SJCRH30 (cell line): ENCODE measurements at regions not wholly inside any gene's neighbourhood (a gene's known extent, or its start where the extent isn't known, plus 50 kb on each side); places are given as distances from the start of the nearest gene placed in this dataset.
A peak's percentile ranks its signal among the peaks of the same experiment; 100 is the strongest.
"Not testable (repeated sequence)": the region's sequence is repeated elsewhere in the genome, so short reads cannot be mapped to it uniquely, and the experiment has no call there.

ENCODE experiments used
- DNase-seq, 2 experiments: peaks; one replicate each; pipeline ENCODE4 v3.0.0-alpha.2; 2015 to 2020
- H3K27ac ChIP-seq: fragments of 250-450 bp; sonication (Bioruptor Pico); 2 replicates; pipeline ENCODE4 v1.5.1; 2020; ENCODE audit warnings: mild to moderate bottlenecking, moderate library complexity
- H3K27me3 ChIP-seq: fragments of 250-450 bp; sonication (Bioruptor Pico); 2 replicates; pipeline ENCODE4 v1.5.1; 2020; ENCODE audit warnings: mild to moderate bottlenecking, moderate library complexity
- H3K36me3 ChIP-seq: fragments of 250-450 bp; sonication (Bioruptor Pico); 2 replicates; pipeline ENCODE4 v1.5.1; 2020; ENCODE audit warnings: mild to moderate bottlenecking, moderate library complexity
- H3K4me1 ChIP-seq: fragments of 250-450 bp; sonication (Bioruptor Pico); 2 replicates; pipeline ENCODE4 v1.5.1; 2020; ENCODE audit warnings: mild to moderate bottlenecking, moderate library complexity
- H3K4me3 ChIP-seq: fragments of 250-450 bp; sonication (Bioruptor Pico); 2 replicates; pipeline ENCODE4 v1.5.1; 2020; ENCODE audit warnings: mild to moderate bottlenecking, moderate library complexity
- H3K9me3 ChIP-seq: fragments of 250-450 bp; sonication (Bioruptor Pico); replicated peaks from 2 replicates; pipeline ENCODE4 v1.5.1; 2020; ENCODE audit warnings: mild to moderate bottlenecking, moderate library complexity

DNA sequence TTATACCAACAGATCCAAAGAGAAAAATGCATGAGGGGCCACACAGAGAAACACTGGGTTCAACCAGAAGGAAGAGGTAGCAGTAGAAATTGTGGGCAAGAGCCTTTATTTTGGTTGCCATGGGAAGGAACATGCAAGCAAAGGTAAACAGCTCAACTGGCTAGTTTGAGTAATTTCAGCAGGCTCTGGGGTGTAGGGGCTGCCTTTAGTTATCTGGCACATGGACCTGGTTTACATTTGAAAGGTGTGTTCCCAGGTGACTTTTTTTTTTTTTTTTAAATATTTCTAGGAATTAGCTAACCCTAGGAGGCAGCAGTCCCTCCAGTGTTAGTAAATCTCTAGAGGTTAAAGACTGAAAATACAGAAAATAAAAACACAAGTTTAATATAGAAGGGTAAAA lies 481.9 kb downstream of the ACTRT1 start:
- Histone ChIP-seq H3K4me3 (no peak overlapping the region), H3K9me3 (no peaks in the 10 kb centered on the region)

DNA sequence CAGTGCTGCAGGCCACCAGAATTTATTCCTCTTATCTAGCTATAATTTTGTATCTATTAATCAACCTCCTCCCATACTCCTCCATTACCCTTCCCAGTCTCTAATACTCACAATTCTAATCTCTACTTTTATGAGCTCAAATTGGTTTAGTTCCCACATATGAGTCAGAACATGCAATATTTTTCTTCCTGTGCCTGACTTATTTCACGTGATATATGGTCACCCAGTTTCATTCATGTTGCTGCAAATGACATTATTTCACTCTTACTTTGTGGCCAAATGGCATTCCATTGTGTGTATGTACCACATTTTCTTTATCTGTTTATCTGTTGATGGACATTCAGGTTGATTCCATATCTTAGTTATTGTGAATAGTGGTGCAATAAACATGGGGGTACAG lies 483.5 kb downstream of the ACTRT1 start:
- Histone ChIP-seq H3K9me3 (no peaks in the 10 kb centered on the region), H3K27me3 (no peaks in the 10 kb centered on the region), H3K27ac (no peak overlapping the region), H3K4me3 (no peak overlapping the region), H3K36me3 (no peaks in the 10 kb centered on the region), H3K4me1 (no peaks in the 10 kb centered on the region)
- no peak for DNase-seq

More for the DNA sequence above, 481.9 kb downstream of the ACTRT1 start:
- H3K36me3 ChIP-seq: no peaks in the 10 kb centered on the region
- DNase-seq: no peak
- H3K4me1 ChIP-seq: no peaks in the 10 kb centered on the region
- no peaks in the 10 kb centered on the region for H3K27me3 ChIP-seq
- no peak overlapping the region for H3K27ac ChIP-seq

GRCh38 chrX:127558811-127559210 lies 493.4 kb downstream of the ACTRT1 start:
- Histone ChIP-seq H3K27me3 (no peaks in the 10 kb centered on the region), H3K27ac (no peak overlapping the region), H3K36me3 (no peaks in the 10 kb centered on the region), H3K9me3 (no peaks in the 10 kb centered on the region), H3K4me1 (no peaks in the 10 kb centered on the region), H3K4me3 (no peak overlapping the region)
- DNase-seq: no peak

DNA sequence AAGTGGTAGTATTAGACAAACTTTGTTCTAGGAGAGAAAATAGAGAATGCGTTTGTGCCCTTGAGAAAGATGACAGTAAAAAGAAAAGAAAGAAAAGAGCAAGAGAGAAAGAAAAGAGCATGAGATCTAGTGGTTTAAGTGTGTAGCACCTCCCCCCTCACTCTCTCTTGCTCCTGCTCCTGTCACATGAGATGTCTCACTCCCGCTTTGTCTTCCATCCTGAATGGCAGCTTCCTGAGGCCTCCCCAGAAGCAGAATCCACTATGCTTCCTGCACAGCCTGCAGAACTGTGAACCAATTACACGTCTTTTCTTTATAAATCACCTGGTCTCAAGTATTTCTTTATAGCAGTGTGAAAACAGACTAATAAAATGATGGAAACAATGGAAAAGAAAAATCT lies 499.6 kb downstream of the ACTRT1 start:
- Histone ChIP-seq H3K4me1 (no peaks in the 10 kb centered on the region), H3K4me3 (no peak overlapping the region), H3K9me3 (no peaks in the 10 kb centered on the region), H3K27me3 (no peaks in the 10 kb centered on the region), H3K36me3 (no peaks in the 10 kb centered on the region), H3K27ac (no peak overlapping the region)
- DNase-seq: no peak

- no peak overlapping the region for H3K4me3 ChIP-seq
- no peaks in the 10 kb centered on the region for H3K27me3 ChIP-seq
- no peaks in the 10 kb centered on the region for H3K36me3 ChIP-seq
- H3K27ac ChIP-seq: no peak overlapping the region
- no peaks in the 10 kb centered on the region for H3K4me1 ChIP-seq
- peak; percentile 27 to 52 for DNase-seq
- H3K9me3 ChIP-seq: no peaks in the 10 kb centered on the region
Observed at GRCh38 chrX:127519323-127519722, 532.9 kb downstream of the ACTRT1 start.

DNA sequence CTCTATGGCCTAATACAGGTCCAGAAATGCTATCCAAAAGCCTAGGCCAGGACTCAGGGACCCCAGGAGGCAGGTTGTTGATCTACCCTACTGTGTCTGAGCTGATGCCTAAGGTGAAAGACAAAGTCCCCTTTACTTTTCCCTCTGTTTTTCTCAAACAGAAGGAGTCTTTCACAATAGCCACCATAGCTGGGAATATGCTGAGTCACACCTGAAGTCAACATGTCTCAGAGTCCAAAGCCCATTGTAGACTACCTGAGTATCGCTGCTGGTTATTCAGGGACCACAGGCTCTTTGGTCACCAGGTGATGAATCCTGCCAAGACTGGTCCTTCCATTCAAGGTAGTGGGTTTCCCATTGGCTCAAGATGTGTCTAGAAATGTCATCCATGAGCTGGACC lies 562.2 kb downstream of the ACTRT1 start:
- Histone ChIP-seq H3K27ac (no peak overlapping the region), H3K27me3 (no peaks in the 10 kb centered on the region), H3K4me3 (no peak overlapping the region), H3K4me1 (no peaks in the 10 kb centered on the region), H3K36me3 (no peaks in the 10 kb centered on the region), H3K9me3 (no peaks in the 10 kb centered on the region)
- no peak for DNase-seq

DNA sequence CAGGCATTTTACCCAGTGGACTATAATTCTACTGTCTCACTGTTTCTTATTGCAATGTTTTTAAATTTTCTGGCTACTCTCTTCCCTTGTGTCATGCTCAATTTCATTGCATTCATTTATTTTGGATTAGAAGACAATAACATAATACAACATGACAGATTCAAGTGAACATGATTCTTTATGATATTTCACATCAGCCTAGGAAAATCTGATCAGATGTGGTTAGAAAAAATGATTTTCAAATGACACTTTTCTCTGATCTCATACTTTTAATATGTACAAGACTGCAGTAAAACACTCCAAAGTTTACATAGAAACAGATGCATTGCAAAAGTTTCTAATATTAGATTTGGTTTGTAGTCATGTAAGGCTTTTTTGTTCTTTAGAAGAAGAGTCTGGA lies 586.0 kb downstream of the ACTRT1 start:
- H3K4me3 ChIP-seq: no peak overlapping the region
- no peaks in the 10 kb centered on the region for H3K27me3 ChIP-seq
- no peaks in the 10 kb centered on the region for H3K9me3 ChIP-seq
- H3K27ac ChIP-seq: no peak overlapping the region
- H3K36me3 ChIP-seq: no peaks in the 10 kb centered on the region
- no peak for DNase-seq
- H3K4me1 ChIP-seq: no peaks in the 10 kb centered on the region

DNA sequence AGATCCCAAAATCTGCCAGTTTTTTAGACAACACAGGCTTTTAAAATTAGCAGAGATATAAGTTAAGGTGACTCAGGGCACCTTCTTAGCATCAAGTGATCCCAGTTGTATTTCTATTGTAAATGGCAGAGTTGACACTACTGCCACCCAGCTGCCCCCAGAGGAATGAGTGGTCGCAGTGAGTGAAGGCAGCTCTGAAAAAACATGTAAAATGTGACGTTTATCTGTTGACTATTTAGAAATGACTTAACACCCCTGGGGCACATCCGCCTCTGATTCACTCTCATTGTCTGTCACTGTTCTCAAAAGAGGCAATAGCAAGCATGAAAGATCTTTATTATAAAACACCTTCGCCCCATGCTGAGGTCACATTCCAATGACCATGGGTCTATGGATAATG lies 592.4 kb downstream of the ACTRT1 start:
- peak in 1 of 2 experiments; percentile 4 for DNase-seq
- no peak overlapping the region for H3K27ac ChIP-seq
- no peaks in the 10 kb centered on the region for H3K4me1 ChIP-seq
- no peaks in the 10 kb centered on the region for H3K27me3 ChIP-seq
- no peaks in the 10 kb centered on the region for H3K36me3 ChIP-seq
- no peak overlapping the region for H3K4me3 ChIP-seq
- no peaks in the 10 kb centered on the region for H3K9me3 ChIP-seq

DNA sequence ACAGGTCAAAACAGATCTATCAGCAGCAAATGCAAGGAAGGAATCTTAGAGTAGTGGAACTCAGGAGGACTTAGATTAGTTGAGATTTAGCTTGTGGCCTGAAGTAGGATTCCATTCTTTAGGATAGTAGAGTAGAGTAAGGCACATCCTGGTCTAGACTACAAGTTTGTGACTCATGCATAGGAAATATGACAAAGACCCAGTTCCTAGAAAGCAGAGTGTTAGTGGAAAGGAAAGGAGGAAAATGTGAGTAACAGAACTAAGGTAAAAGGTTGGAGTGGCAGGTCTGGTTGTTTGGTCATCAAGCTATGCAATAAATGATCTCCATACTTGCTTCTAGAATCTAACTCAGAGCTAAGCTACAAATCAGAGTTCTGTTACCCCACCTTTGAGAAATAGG lies 595.0 kb downstream of the ACTRT1 start:
- DNase-seq: no peak
- no peaks in the 10 kb centered on the region for H3K4me1 ChIP-seq
- H3K9me3 ChIP-seq: no peaks in the 10 kb centered on the region
- no peaks in the 10 kb centered on the region for H3K36me3 ChIP-seq
- no peak overlapping the region for H3K4me3 ChIP-seq
- no peaks in the 10 kb centered on the region for H3K27me3 ChIP-seq
- H3K27ac ChIP-seq: no peak overlapping the region

DNA sequence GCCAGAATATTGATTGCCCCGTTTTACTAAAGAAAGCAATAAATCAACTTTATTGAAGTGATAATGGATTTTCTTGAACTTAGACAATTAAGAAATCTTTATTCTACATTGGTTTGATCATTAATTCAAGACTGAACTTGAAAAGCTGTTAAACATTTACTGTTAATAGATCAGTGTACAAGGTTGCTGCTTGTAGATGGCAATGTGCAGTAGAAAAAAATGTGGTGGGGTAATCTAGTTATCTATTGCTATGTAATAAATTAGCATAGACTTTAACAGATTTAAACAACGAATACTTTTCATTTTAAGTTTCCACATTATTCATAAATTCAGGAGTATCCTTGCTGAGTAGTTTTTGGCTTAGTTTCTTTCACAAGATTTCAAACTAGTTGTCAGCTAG lies 612.5 kb downstream of the ACTRT1 start:
- Histone ChIP-seq H3K27me3 (no peaks in the 10 kb centered on the region), H3K27ac (no peak overlapping the region), H3K4me1 (no peaks in the 10 kb centered on the region), H3K36me3 (no peaks in the 10 kb centered on the region), H3K4me3 (no peak overlapping the region), H3K9me3 (no peaks in the 10 kb centered on the region)
- DNase-seq: no peak

DNA sequence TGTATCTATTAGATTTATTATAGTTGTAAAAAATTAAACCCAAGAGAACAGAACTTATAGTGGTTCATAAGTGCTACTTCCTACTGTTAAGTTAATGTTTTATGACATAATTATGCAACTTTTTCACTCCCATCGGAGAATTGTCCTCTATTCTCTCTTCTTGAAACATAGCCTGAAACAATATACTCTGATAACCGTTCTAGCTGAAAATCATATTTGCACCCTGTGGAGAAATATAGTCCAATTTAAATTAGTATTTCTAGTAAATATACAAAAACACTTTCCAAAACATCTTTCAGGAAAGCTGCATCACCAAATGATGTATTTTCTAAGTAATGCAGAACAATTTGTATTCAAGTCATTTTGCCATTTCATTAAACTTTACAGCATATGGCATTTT lies 586.4 kb downstream of the PRR32 start:
- Histone ChIP-seq H3K4me3 (no peak overlapping the region), H3K4me1 (no peaks in the 10 kb centered on the region), H3K27me3 (no peaks in the 10 kb centered on the region), H3K27ac (no peak overlapping the region), H3K36me3 (no peaks in the 10 kb centered on the region), H3K9me3 (no peaks in the 10 kb centered on the region)
- no peak for DNase-seq

GRCh38 chrX:127404161-127404560 lies 584.6 kb downstream of the PRR32 start:
- Histone ChIP-seq H3K4me1 (no peaks in the 10 kb centered on the region), H3K36me3 (no peaks in the 10 kb centered on the region), H3K4me3 (no peak overlapping the region), H3K27me3 (no peaks in the 10 kb centered on the region), H3K27ac (no peak overlapping the region), H3K9me3 (no peaks in the 10 kb centered on the region)
- DNase-seq: no peak

GRCh38 chrX:127400231-127400630 lies 580.7 kb downstream of the PRR32 start:
- H3K4me1 ChIP-seq, DNase-seq, H3K4me3 ChIP-seq, H3K36me3 ChIP-seq, H3K9me3 ChIP-seq, H3K27me3 ChIP-seq, H3K27ac ChIP-seq: not testable (repeated sequence)

GRCh38 chrX:127390316-127390715 lies 570.8 kb downstream of the PRR32 start:
- no peak for DNase-seq
- no peak overlapping the region for H3K4me3 ChIP-seq

DNA sequence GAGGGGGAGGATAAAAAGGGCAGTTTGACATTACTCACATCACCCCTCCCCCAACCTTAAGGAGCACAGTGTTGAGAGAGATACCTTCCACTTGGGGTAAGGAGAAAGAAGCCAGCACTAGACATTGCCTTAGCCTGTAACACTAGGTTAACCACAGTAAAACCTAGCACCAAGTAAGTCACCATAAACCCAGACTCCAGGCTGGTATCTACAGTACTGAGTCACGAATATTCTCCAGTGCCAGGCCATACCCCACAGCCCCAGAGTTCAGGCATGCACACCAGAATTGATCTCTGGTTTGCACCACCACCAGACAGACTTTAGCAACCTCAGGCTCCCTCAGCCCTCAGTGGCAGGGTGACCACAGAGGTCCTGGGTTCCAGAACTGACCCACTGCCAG lies 570.4 kb downstream of the PRR32 start:
- H3K27me3 ChIP-seq: no peaks in the 10 kb centered on the region
- H3K4me1 ChIP-seq: no peaks in the 10 kb centered on the region
- H3K4me3 ChIP-seq: no peak overlapping the region
- H3K27ac ChIP-seq: no peak overlapping the region
- no peaks in the 10 kb centered on the region for H3K36me3 ChIP-seq
- no peaks in the 10 kb centered on the region for H3K9me3 ChIP-seq
- DNase-seq: no peak

More at GRCh38 chrX:127390316-127390715, 570.8 kb downstream of the PRR32 start:
- no peaks in the 10 kb centered on the region for H3K9me3 ChIP-seq
- no peaks in the 10 kb centered on the region for H3K36me3 ChIP-seq
- no peak overlapping the region for H3K27ac ChIP-seq
- H3K27me3 ChIP-seq: no peaks in the 10 kb centered on the region
- H3K4me1 ChIP-seq: no peaks in the 10 kb centered on the region
